GM18520 (cell line): ENCODE measurements at regions not wholly inside any gene's neighbourhood (a gene's known extent, or its start where the extent isn't known, plus 50 kb on each side); places are given as distances from the start of the nearest gene placed in this dataset.

Source experiments
- ATAC-seq: cut with Tn5 transposase; IDR thresholded peaks from one replicate; pipeline ENCODE4 v1.9.1; 2021; ENCODE audit not compliant: unreplicated experiment

- ATAC-seq: no peak
Observed at GRCh38 chr1:101653482-101653946, 343.2 kb downstream of the OLFM3 start.

- ATAC-seq: no peak
Observed at GRCh38 chr1:101664726-101665125, 332.0 kb downstream of the OLFM3 start.

DNA sequence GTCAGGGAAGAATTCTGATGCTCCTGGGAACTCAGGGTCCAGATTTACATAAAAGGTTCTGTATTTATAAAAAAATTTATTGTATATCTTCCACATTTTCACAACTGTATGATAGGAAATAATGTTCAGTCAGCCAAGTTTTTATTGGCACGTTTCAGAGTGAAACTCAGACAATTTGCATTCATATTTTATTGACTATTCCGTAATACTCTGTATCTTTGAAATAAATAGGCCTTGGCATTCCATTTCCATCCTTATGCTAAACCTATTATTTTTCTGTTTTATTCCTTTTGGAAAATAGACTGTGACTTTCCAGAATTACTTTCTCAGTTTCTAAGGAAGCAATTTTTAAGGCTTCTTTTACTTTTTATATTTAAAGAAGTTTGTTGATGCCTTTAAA is 329.0 kb downstream of the OLFM3 start:
- no peak for ATAC-seq

- no peak for ATAC-seq
Observed at GRCh38 chr1:101683136-101683535, 313.6 kb downstream of the OLFM3 start.

DNA sequence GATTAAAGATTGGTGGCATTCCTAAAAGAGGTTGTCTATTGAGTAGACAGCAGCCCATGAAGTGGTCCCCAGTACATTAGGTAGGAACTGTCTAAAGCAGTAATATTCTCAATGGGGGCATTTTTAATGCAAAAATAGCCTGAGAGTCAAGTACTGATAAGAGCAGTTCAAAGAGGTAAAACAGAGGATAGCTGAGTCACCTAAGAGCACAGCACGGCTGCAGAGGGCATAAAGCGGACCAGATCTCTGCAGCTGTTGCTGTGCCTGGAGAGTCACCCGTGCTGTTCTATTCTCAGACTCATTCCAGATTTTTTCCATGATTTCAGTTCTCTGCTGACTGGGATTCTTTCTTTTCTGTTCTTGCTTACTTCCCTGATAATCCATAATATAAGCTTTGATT is 313.2 kb downstream of the OLFM3 start:
- no peak for ATAC-seq

DNA sequence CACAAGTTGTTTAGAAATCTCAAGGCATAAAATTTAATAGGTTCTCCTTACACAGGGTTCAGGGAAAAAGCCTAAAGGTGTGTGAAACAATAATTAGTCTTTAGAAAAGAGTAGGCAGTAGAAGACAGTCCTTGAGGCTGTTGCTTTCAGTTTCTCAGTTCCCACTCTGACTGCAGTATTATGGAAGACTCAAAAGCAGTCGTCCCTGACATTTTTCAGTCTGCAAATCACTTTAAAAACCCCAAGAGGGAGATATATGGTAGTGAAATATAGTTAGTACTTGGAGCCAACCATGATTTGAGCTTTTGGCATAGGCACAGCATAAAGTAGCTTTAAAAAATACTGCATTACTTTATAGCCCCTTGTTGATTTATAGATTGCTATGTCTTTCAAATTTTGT is 299.7 kb downstream of the OLFM3 start:
- ATAC-seq: no peak

GRCh38 chr1:101698681-101699080 is 298.0 kb downstream of the OLFM3 start:
- ATAC-seq: no peak

- no peak for ATAC-seq
Observed at GRCh38 chr1:101704895-101705294, 291.8 kb downstream of the OLFM3 start.

- no peak for ATAC-seq
Observed at GRCh38 chr1:101706366-101706765, 290.4 kb downstream of the OLFM3 start.

DNA sequence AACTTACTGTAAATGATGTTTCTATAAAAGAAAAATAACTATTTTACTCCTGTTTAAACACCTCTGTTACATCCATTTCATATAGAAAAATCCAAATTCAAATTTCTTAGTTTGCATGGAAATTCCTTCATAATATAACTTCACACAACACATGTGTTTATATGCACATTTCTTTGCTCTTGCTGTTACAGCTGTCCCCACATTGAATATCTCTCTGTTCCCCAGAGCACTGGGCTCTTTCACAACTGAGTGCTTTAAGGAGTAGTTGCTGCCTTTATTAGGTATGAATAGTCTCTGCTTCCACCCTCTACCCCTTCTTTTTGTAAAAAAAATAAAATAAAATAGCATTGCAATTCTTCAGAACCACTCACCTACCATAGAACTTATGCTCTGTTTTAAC is 287.0 kb downstream of the OLFM3 start:
- no peak for ATAC-seq

DNA sequence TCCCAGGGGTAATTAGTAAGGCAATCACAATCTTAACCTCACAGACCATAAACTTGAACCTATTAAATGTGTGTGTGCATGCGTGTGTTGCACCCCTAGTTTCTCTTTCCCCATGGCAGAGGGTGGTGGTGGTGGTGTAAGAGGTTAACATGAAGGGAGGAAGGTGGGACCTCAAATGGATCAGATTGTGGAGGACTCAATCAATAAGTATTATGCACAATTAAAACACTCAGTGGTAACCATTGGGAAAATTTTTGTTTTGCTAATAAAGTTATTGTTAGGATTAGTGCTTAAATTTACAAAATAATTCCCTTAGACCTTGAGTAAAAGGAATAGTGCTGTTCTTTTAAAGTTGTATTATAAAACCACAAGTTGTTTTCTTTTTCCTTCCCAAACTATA is 283.0 kb downstream of the OLFM3 start:
- ATAC-seq: no peak

DNA sequence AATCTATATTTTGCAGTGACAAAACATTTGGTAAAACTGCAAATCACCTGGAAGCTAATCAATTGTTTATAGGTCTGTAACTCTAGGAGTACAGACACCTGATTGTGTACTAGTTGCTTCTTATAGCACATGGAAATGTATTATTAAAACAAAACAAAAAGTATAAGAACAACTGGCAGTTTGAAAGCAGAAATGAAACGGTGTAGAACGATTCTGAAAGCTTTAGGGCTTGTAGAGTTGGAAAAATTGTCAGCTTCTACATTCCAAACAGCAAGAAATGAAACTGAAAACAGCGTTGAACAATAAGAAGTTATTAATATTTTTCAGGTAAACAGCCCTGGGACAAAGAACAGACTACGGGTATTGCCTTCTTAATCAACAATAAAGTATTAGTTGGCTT is 273.3 kb downstream of the OLFM3 start:
- ATAC-seq: no peak

GRCh38 chr1:101728029-101728428 is 268.7 kb downstream of the OLFM3 start:
- no peak for ATAC-seq

DNA sequence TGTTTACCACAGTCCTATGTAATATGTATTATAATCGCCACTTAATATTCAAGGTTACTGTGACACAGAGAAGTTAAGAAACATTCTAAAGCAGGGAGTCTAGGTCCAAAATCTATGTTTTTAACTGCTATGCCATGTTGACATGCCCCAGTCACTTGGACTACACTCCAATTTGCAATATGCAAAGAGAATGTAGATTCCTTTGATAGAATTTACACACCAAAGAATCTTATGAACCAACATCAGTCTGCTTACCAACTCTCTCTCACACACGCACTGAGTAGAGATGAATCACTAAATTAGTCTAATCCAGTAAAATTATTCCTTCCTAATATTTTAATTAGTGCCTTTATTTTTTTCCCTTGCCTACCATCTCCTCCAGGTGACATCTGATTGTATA is 266.2 kb downstream of the OLFM3 start:
- no peak for ATAC-seq

DNA sequence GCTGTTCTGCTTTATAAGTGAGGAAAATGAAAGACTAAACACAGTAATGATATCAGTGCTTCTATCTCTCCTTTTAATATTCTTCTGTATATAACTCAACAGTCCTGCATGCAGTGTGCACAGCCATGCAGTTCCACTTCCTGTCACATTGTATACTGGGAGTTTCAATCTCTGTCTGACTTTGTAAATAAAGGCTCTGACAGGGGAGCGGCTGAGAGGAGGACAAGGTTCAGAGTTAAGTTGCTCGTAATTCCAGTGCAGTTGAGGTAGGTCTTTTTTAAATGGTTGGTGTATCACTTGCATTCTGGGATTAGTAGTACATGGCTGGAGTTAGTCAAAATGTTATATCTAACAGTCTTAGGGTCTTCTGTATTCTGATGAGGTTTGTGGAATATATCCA is 264.5 kb downstream of the OLFM3 start:
- no peak for ATAC-seq

GRCh38 chr1:101733340-101733739 is 263.4 kb downstream of the OLFM3 start:
- no peak for ATAC-seq

DNA sequence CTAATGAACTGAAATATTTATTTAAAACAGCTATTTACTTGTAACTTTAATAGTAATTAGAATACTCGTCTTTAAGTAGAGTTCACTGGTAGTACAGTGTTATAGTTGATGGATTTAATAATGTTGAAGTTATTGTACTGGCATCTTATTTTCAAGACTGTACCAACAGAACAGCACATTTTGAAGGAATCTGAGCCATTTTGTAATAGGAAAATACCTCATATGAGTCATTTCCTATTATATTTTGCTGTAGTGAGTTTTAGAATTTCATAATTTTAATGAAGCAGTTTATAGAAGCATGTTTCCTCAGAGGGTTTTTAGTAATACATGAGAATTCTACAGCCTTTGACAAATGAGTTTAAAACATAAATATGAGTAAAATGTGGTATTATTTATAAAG is 258.3 kb downstream of the OLFM3 start:
- no peak for ATAC-seq

GRCh38 chr1:101739146-101739545 is 257.6 kb downstream of the OLFM3 start:
- ATAC-seq: no peak

- ATAC-seq: no peak
Observed at GRCh38 chr1:101739826-101740330, 256.8 kb downstream of the OLFM3 start.

GRCh38 chr1:101741910-101742309 is 254.8 kb downstream of the OLFM3 start:
- ATAC-seq: no peak

- no peak for ATAC-seq
Observed at GRCh38 chr1:101742509-101742908, 254.2 kb downstream of the OLFM3 start.

DNA sequence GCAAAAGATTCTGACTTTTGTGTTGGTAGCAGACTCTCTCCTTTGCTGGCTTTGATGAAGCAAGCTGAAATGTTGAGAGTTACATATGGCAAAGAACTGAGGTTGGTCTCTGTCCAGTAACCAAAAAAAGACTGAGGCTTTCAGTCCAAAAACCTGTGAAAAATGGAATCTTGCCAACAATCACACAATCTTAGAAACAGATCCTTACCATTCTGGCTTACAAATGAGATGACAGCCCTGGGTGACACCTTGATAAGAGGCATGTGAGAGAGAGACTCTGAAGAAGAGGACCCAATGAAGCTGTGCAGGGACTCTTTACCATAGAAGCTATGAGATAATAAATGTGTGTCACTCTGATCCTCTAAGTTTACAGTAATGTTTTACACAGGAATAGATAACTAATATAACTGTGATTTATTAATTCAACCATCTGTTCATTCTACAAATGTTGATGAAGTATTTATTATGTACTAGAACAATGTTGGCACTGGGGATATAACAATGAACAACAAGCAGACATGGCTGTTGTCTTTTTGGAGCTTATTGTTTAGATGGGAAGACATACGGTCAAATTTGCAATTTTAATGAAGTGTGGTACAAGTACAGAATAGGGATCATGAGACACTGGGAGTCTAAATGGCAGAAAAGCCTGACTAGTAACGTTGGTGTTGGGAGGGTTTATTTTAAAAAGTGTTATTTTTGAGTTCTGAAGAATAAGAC is 251.0 kb downstream of the OLFM3 start:
- no peak for ATAC-seq

- ATAC-seq: no peak
Observed at GRCh38 chr1:101748077-101748476, 248.6 kb downstream of the OLFM3 start.
